AG04450 (cell line): ENCODE measurements at regions not wholly inside any gene's neighbourhood (a gene's known extent, or its start where the extent isn't known, plus 50 kb on each side); places are given as distances from the start of the nearest gene placed in this dataset.

Experiments used
- CTCF ChIA-PET: fragments of 300-600, 350-600 bp; formaldehyde crosslinking; extraction: SDS; loops from one replicate; lab custom pipeline; 2022; ENCODE audit warnings: antibody characterized with exemption, inconsistent platforms; lab: Charles Lee
- POLR2A ChIA-PET: fragments of 350-600 bp; formaldehyde crosslinking; extraction: SDS; loops from one replicate; lab custom pipeline; 2021; ENCODE audit warnings: antibody characterized with exemption, inconsistent platforms; lab: Yijun Ruan, JAX
- DNase-seq: peaks from one replicate; pipeline ENCODE4 v3.0.0-alpha.2; 2011; ENCODE audit warnings: low read depth, low spot score
- H3K27ac ChIP-seq: one replicate; pipeline ENCODE4 v1.5.1; 2012; ENCODE audit warnings: low read depth, low read length, control low read depth
- H3K27me3 ChIP-seq: one replicate; pipeline ENCODE4 v1.6.0; 2012; ENCODE audit warnings: low read length; ENCODE audit not compliant: control insufficient read depth, insufficient read depth
- H3K4me3 ChIP-seq: 2 replicates; pipeline ENCODE4 v1.5.1; 2011; ENCODE audit warnings: mild to moderate bottlenecking, low read depth, low read length, control low read depth
- H3K9me3 ChIP-seq: 2 replicates; pipeline ENCODE4 v1.5.1; 2012; ENCODE audit warnings: low read length; ENCODE audit not compliant: control insufficient read depth, insufficient read depth
- TF ChIP-seq, protein P1 (sequence below): IDR thresholded peaks from 2 replicates; pipeline ENCODE4 v1.5.1; 2011; ENCODE audit warnings: low read depth, low read length, control low read depth, inconsistent platforms

DNA sequence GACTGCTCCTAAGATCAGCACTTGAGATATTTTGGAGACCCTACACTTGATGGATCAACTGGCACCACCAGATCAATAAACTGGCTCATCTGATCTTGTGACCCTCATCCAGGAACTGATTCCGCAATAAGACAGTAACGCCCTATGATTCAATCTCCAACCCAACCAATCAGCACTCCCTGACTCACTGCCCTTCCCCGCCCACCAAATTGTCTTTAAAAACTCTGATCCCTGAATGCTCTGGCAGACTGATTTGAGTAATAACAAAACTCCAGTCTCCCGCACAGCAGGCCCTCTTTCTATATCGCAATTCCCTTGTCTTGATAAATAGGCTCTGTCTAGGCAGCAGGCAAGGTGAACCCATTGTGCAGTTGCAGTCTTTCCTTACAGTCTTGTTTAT lies 677.0 kb downstream of the LRRC70 start:
- ChIA-PET CTCF (no interaction called here), POLR2A (no interaction called here)
- no peaks in the 10 kb centered on the region for H3K9me3 ChIP-seq
- H3K4me3 ChIP-seq = no peak overlapping the region
- DNase-seq = no peak
- no peaks in the 10 kb centered on the region for H3K27me3 ChIP-seq
- TF ChIP-seq, protein P1, sequence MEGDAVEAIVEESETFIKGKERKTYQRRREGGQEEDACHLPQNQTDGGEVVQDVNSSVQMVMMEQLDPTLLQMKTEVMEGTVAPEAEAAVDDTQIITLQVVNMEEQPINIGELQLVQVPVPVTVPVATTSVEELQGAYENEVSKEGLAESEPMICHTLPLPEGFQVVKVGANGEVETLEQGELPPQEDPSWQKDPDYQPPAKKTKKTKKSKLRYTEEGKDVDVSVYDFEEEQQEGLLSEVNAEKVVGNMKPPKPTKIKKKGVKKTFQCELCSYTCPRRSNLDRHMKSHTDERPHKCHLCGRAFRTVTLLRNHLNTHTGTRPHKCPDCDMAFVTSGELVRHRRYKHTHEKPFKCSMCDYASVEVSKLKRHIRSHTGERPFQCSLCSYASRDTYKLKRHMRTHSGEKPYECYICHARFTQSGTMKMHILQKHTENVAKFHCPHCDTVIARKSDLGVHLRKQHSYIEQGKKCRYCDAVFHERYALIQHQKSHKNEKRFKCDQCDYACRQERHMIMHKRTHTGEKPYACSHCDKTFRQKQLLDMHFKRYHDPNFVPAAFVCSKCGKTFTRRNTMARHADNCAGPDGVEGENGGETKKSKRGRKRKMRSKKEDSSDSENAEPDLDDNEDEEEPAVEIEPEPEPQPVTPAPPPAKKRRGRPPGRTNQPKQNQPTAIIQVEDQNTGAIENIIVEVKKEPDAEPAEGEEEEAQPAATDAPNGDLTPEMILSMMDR = no peak
- H3K27ac ChIP-seq = no peak overlapping the region

DNA sequence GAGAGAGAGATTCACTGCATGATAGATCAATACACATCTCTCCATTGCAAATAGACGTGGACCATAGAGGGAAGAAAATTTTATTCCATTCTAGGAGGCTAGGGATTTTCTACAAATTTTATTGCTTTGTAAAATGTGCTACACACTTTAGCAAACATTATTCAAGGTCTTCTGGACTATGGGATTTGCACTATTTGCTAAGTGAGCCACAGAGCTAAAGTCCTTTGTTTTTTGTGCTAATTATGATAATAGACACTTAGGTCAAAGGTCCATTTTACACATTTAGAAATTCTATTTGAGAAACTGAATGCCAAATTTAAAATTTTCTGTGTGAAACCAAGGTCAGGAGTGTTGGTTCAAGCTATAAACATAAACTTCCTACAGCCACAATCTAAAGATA lies 672.3 kb downstream of the LRRC70 start:
- Histone ChIP-seq H3K27me3 (no peaks in the 10 kb centered on the region), H3K4me3 (no peak overlapping the region), H3K9me3 (no peaks in the 10 kb centered on the region), H3K27ac (no peak overlapping the region)
- no peak for DNase-seq
- CTCF ChIA-PET = no interaction called here
- POLR2A ChIA-PET = no interaction called here
- TF ChIP-seq, protein P1 = no peak

DNA sequence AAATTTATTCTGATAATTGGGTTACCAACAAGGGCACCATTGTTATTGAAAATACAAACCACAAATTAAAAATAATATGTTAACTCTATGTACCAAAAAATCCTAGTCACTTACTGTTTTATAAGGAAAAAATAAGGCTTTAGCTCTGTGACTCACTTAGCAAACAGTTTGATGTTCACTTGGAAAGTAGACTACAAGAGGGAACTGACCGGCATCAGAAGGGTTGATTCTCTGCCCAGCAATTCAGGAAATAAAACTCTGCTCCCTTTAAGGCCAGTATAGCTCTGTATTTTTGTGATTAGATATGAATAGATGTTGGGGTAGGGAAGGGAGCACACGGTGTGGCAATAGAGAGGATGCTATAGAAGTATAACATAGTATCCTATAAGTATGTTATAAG lies 671.3 kb downstream of the LRRC70 start:
- TF ChIP-seq, protein P1 = no peak
- no peak for DNase-seq
- ChIA-PET CTCF (no interaction called here), POLR2A (no interaction called here)
- H3K27me3 ChIP-seq = no peaks in the 10 kb centered on the region
- no peak overlapping the region for H3K27ac ChIP-seq
- H3K9me3 ChIP-seq = no peaks in the 10 kb centered on the region
- no peak overlapping the region for H3K4me3 ChIP-seq

DNA sequence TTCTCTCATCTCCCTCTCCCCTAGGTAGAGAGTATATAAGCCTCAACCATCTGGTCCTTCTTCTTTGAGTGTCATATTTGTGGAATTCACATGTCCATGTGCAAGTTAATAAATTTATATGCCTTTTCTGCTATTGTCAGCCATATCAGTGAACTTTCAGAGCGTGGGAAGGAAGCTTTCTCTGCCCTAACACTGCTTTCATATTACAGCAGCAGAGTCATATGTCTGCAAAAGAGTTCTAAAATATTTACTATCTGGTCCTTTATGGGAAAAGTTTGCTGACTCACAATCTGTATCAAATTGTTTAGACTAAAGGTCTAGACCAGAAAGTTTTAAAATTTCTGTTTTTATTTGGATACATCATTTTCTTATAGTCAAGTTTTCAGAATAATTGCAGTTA lies 669.0 kb downstream of the LRRC70 start:
- Histone ChIP-seq H3K4me3 (no peak overlapping the region), H3K27me3 (no peaks in the 10 kb centered on the region), H3K27ac (no peak overlapping the region), H3K9me3 (no peaks in the 10 kb centered on the region)
- no peak for DNase-seq
- ChIA-PET POLR2A (no interaction called here), CTCF (no interaction called here)
- TF ChIP-seq, protein P1 = no peak

DNA sequence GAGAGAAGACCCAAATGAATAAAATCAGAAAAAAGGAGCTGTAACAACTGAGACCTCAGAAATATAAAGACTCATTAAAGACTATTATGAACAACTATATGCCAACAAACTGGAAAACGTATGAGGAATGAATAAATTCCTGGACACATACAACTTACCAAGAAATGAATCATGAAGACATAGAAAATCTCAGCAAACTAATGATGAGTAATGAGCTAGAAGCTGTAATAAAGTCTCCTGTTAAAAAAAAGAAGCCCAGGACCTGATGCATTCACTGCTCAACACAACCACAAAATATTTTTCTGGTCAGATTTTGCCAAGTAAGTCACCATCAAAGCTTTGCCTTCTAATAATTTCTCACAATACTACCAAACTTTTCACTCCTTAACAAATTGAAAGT lies 666.7 kb downstream of the LRRC70 start:
- POLR2A ChIA-PET = no interaction called here
- no peak overlapping the region for H3K4me3 ChIP-seq
- no peak overlapping the region for H3K27ac ChIP-seq
- CTCF ChIA-PET = no interaction called here
- DNase-seq = no peak
- H3K9me3 ChIP-seq = no peaks in the 10 kb centered on the region
- H3K27me3 ChIP-seq = no peaks in the 10 kb centered on the region
- TF ChIP-seq, protein P1 = no peak
